Suprapubic skin (tissue), 4 donors: ENCODE measurements at regions not wholly inside any gene's neighbourhood (a gene's known extent, or its start where the extent isn't known, plus 50 kb on each side); places are given as distances from the start of the nearest gene placed in this dataset.

Experiments
- DNase-seq, 2 donors: peaks; one replicate each; pipeline ENCODE4 v3.0.0-alpha.2; 2019; ENCODE audit warnings: low spot score in 2 of 2
- H3K27ac ChIP-seq: fragments of 200-600 bp; sonication (generic); one replicate; pipeline ENCODE4 v1.5.1; 2019
- H3K27me3 ChIP-seq: fragments of 200-600 bp; sonication (generic); one replicate; pipeline ENCODE4 v1.5.1; 2019
- H3K36me3 ChIP-seq: fragments of 200-600 bp; sonication (generic); one replicate; pipeline ENCODE4 v1.5.1; 2019
- H3K4me1 ChIP-seq: fragments of 200-600 bp; sonication (generic); one replicate; pipeline ENCODE4 v1.5.1; 2019
- H3K4me3 ChIP-seq: fragments of 200-600 bp; sonication (generic); one replicate; pipeline ENCODE4 v1.5.1; 2019; ENCODE audit warnings: mild to moderate bottlenecking
- H3K9me3 ChIP-seq: fragments of 200-600 bp; sonication (generic); one replicate; pipeline ENCODE4 v1.5.1; 2019
- EP300 ChIP-seq: sonication (generic); formaldehyde crosslinking; IDR thresholded peaks from one replicate; pipeline ENCODE4 v1.6.1; 2017; ENCODE audit warnings: antibody characterized with exemption
- POLR2A ChIP-seq, 2 donors: fragments of 450-650 bp; IDR thresholded peaks; one replicate each; pipeline ENCODE4 v1.6.1; 2017; ENCODE audit warnings: antibody characterized with exemption in 2 of 2, mild to moderate bottlenecking in 2 of 2, moderate library complexity in 2 of 2
- POLR2AphosphoS5 ChIP-seq, 3 donors: sonication (generic); formaldehyde crosslinking; IDR thresholded peaks; one replicate each; pipeline ENCODE4 v1.6.1; 2017; ENCODE audit warnings: antibody characterized with exemption in 3 of 3
- WGBS: methylation state at CpG from one replicate; pipeline ENCODE4 v1.1.5; 2018; 5-methylcytosine and 5-hydroxymethylcytosine counted together
- TF ChIP-seq, protein P1 (sequence below), 2 donors: fragments of 200-600 bp in 1 of 2; fragments of 450-650 bp in 1 of 2; sonication (generic) in 1 of 2; IDR thresholded peaks; one replicate each; pipeline ENCODE4 v1.5.1; 2016 to 2019; ENCODE audit warnings: antibody characterized with exemption in 2 of 2, mild to moderate bottlenecking in 1 of 2, moderate library complexity in 1 of 2

DNA sequence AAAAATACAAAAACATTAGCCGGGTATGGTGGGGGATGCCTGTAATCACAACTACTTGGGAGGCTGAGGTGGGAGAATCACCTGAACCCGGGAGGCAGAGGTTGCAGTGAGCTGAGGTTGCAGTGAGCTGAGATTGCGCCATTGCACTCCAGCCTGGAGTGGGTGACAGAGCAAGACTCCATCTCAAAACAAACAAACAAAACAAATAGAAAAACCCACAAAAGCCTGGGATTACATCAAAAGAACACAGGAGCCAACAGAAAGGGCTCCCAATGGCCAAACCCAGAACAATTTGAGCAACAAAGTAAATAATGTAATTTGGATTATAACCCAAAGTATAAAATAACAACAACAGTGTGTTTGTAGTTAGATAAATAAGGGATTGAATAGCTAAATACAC is 159.8 kb downstream of the UXS1 start:
- H3K9me3 ChIP-seq, result no peaks in the 10 kb centered on the region
- H3K4me3 ChIP-seq, result no peak overlapping the region
- H3K27ac ChIP-seq, result no peak overlapping the region
- H3K36me3 ChIP-seq, result no peaks in the 10 kb centered on the region
- peaks cover 17% of the 10 kb centered on the region for H3K4me1 ChIP-seq
- no peak for DNase-seq
- WGBS, result 86% methylated on average over 3 of the region's 3 CpGs
- H3K27me3 ChIP-seq, result no peaks in the 10 kb centered on the region
- TF ChIP-seq, protein P1, sequence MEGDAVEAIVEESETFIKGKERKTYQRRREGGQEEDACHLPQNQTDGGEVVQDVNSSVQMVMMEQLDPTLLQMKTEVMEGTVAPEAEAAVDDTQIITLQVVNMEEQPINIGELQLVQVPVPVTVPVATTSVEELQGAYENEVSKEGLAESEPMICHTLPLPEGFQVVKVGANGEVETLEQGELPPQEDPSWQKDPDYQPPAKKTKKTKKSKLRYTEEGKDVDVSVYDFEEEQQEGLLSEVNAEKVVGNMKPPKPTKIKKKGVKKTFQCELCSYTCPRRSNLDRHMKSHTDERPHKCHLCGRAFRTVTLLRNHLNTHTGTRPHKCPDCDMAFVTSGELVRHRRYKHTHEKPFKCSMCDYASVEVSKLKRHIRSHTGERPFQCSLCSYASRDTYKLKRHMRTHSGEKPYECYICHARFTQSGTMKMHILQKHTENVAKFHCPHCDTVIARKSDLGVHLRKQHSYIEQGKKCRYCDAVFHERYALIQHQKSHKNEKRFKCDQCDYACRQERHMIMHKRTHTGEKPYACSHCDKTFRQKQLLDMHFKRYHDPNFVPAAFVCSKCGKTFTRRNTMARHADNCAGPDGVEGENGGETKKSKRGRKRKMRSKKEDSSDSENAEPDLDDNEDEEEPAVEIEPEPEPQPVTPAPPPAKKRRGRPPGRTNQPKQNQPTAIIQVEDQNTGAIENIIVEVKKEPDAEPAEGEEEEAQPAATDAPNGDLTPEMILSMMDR (IDR thresholded peaks at IDR 0.05), result no peak
- TF ChIP-seq POLR2A (IDR thresholded peaks at IDR 0.05), result no peak
- TF ChIP-seq EP300, result no peak
- TF ChIP-seq POLR2AphosphoS5 (IDR thresholded peaks at IDR 0.05), result no peak

DNA sequence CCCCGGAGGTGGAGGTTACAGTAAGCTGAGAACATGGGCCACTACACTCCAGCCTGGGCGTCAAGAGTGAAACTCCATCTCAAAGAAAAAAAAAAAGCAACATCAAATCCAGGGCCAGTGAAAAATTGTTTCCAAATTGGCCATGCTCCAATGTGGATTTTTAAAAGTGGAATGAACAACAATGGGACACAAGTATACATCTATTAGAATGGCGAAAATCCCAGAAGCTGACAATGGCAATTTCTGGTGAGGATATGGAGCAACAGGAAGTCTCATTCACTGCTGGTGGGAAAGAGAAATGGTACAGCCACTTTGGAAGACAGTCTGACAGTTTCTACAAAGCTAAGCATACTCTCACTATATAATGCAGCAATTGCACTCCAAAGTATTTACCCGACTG is 161.4 kb downstream of the UXS1 start:
- TF ChIP-seq, protein P1 (IDR thresholded peaks at IDR 0.05), result no peak
- TF ChIP-seq POLR2A (IDR thresholded peaks at IDR 0.05) (no peak), POLR2AphosphoS5 (IDR thresholded peaks at IDR 0.05) (no peak), EP300 (no peak)
- H3K9me3 ChIP-seq, result no peaks in the 10 kb centered on the region
- H3K4me1 ChIP-seq, result peaks cover 17% of the 10 kb centered on the region
- no peak overlapping the region for H3K27ac ChIP-seq
- H3K4me3 ChIP-seq, result no peak overlapping the region
- H3K36me3 ChIP-seq, result no peaks in the 10 kb centered on the region
- H3K27me3 ChIP-seq, result no peaks in the 10 kb centered on the region
- 83% methylated on average over 4 of the region's 4 CpGs for WGBS
- no peak for DNase-seq

DNA sequence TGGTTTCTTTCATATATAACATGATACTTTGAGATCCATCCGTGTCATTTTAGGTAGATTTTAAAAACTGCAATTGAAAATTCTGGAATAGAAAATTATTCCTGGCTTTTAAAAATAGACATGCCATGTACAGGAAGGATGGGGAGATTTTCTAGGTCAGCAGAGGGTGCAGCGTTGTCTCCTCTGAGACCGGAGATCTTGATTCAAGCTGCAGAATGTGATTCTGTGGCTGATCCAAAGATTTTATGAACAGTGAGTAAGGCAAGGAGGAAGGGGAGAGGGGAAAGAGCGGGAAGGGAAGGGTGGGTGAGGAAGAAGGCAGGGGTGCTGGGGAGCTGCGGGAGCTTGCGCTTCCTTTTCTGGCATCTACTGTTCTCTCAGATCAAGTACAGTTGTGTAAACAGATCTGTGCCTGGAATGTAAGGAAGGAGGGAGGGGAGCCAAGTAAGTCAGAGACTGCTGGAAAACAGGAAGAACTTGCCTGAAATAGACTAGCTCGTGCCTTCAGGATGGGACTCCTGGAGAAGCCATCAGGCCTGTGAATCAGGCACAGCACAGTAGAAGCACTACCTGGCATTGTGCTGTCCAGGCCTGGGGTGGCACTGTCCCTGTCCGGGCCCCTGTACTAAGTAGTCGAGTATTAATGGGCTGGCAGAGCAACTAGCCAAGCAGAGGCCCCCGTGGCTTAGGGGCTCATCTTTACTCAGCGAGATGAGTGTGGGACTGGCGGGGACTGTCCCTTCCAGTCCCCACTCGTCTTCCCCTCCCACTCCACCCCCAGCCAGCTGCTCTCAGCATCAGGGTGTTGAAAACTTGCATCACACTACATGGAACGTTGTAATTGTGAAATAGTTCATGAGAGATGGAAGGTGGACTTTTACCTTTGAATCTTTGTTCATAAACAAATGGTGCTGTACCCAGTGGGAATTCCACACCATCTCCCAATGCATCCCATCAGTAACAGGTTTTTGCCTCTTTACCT is 163.5 kb downstream of the UXS1 start:
- H3K9me3 ChIP-seq, result no peaks in the 10 kb centered on the region
- peak in 1 of 2 donors; percentile 55 for DNase-seq
- H3K27ac ChIP-seq, result peak overlapping the region; percentile 53
- TF ChIP-seq POLR2A (IDR thresholded peaks at IDR 0.05) (no peak), EP300 (no peak), POLR2AphosphoS5 (IDR thresholded peaks at IDR 0.05) (no peak)
- TF ChIP-seq, protein P1 (IDR thresholded peaks at IDR 0.05), result no peak
- no peaks in the 10 kb centered on the region for H3K27me3 ChIP-seq
- no peak overlapping the region for H3K4me3 ChIP-seq
- WGBS, result 11% methylated on average over 11 of the region's 14 CpGs
- no peaks in the 10 kb centered on the region for H3K36me3 ChIP-seq
- H3K4me1 ChIP-seq, result peaks cover 17% of the 10 kb centered on the region

DNA sequence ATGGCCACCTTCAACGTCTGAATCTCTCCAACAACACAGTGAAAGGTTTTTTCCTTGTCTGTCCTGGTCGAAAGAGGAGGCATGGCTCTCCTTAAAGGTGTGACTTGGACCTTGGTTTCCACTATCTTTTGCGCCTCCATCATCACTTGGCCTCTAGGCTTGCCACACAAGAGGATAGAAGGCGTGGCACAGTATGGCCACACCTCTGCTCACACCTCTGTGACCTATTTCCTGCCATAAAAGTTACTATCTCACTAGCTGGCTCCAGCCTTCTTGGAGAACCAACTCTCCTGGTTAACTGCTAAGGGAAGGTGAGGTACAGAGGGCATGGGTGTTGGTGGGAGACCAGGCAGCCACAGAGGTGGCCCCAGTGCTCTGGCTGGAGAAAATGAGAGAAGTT is 165.9 kb downstream of the UXS1 start:
- no peak overlapping the region for H3K4me3 ChIP-seq

More for the DNA sequence above, 165.9 kb downstream of the UXS1 start:
- no peak for DNase-seq
- H3K9me3 ChIP-seq, result no peaks in the 10 kb centered on the region
- TF ChIP-seq, protein P1 (IDR thresholded peaks at IDR 0.05), result no peak
- TF ChIP-seq EP300, result no peak
- TF ChIP-seq POLR2A (IDR thresholded peaks at IDR 0.05), result no peak
- no peak for TF ChIP-seq POLR2AphosphoS5 (IDR thresholded peaks at IDR 0.05)
- H3K27ac ChIP-seq, result no peak overlapping the region
- peaks cover 17% of the 10 kb centered on the region for H3K4me1 ChIP-seq
- no peaks in the 10 kb centered on the region for H3K36me3 ChIP-seq
- H3K27me3 ChIP-seq, result no peaks in the 10 kb centered on the region
- WGBS, result 70% methylated on average over 4 of the region's 4 CpGs
